ENCODE measurements at regions not wholly inside any gene's neighbourhood (a gene's known extent, or its start where the extent isn't known, plus 50 kb on each side); places are given as distances from the start of the nearest gene placed in this dataset.

DNA sequence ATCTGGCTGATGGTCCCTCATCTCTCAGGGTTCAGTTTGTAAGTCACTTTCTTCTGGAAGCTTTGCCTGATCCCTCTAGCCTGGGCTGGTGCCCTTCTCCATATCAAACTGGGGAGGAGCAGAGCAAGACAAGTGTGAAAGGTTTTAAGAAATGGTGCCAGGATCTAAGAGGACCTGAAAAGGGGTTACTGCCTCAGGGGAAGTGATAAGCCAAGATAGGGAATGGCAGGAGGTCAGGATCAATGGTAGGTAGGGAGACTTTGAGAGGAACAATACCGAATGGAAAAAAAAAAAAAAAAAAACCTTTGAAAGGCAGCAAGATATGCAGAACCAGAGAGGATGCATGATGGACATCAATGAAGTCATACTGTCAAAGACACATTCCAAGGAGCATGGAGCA, 67.5 kb upstream of the TLR4 start:
- no peaks in the 10 kb centered on the region for H3K4me1 ChIP-seq
- no peak for TF ChIP-seq CTCF (IDR thresholded peaks at IDR 0.05)
- no peak for TF ChIP-seq POLR2A (IDR thresholded peaks at IDR 0.05)
- intact Hi-C loops (cut with DNase I), result no loop called here
- peaks cover 0 to 10% (median 0%) of the 10 kb centered on the region in 4 donors for H3K27me3 ChIP-seq
- H3K36me3 ChIP-seq, result no peaks in the 10 kb centered on the region
- H3K9me3 ChIP-seq, result no peaks in the 10 kb centered on the region
- 45 to 47% methylated on average over 1 of the region's 1 CpG for WGBS, 2 donors
- H3K4me3 ChIP-seq, result no peak overlapping the region
- no peak overlapping the region for H3K27ac ChIP-seq
- DNase-seq, result no peak

DNA sequence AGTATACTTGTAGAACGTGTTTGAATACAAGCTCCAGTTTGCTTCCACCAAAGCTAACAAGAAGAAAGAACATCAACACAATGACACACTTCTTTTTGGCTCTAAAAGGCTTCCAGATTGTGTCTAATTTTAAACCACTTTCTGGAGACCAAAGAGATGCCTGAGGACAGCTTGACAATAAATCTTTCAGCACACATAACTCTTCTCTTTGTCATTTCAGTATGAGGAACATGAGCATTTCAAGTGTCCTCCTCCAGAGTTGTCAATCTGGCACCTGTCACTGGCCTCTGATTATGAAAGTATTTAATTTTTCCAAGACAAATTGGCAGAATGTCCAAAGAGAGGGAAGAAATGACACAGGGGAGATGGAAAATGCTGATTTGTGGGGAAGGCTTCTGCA, 79.0 kb upstream of the TLR4 start:
- H3K27me3 ChIP-seq, result no peaks in the 10 kb centered on the region
- TF ChIP-seq POLR2A (IDR thresholded peaks at IDR 0.05) (no peak), CTCF (IDR thresholded peaks at IDR 0.05) (no peak)
- 80 to 84% methylated on average over 1 of the region's 1 CpG for WGBS, 2 donors
- DNase-seq, result no peak
- no peak overlapping the region for H3K4me3 ChIP-seq
- no peaks in the 10 kb centered on the region for H3K4me1 ChIP-seq
- no peak overlapping the region for H3K27ac ChIP-seq
- peaks cover 0 to 14% (median 9%) of the 10 kb centered on the region in 3 donors for H3K9me3 ChIP-seq
- intact Hi-C loops (cut with DNase I), result no loop called here
- no peaks in the 10 kb centered on the region for H3K36me3 ChIP-seq

DNA sequence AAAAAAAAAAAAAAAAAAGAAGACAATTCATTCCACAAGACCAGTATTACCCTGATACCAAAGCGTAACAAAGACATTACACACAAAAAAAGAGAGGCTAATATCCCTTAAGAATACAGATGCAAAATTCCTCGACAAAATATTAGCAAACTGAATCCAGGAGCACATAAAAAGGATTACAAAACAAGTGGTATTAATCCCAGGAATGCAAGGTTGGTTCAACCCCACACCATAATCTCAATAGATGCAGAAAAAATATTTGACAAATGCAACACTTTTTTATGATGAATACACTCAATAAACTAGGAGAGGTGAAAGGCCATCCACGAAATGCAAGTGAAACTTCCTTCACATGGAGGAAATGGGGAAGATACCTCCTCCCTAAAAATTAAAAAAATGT, 80.1 kb upstream of the TLR4 start:
- WGBS, 2 donors, result 44 to 52% methylated on average over 3 of the region's 3 CpGs

GRCh38 chr9:117622347-117622746, 81.9 kb upstream of the TLR4 start:
- H3K27ac ChIP-seq, result no peak overlapping the region
- H3K27me3 ChIP-seq, result no peaks in the 10 kb centered on the region
- H3K4me1 ChIP-seq, result no peaks in the 10 kb centered on the region
- intact Hi-C loops (cut with DNase I), result no loop called here
- no peak overlapping the region for H3K4me3 ChIP-seq
- no peaks in the 10 kb centered on the region for H3K36me3 ChIP-seq
- DNase-seq, result no peak
- TF ChIP-seq CTCF (IDR thresholded peaks at IDR 0.05), result no peak
- 74 to 78% methylated on average over 3 of the region's 3 CpGs for WGBS, 2 donors
- H3K9me3 ChIP-seq, result peaks cover 0 to 14% (median 9%) of the 10 kb centered on the region in 3 donors

More for the DNA sequence above, 80.1 kb upstream of the TLR4 start:
- Histone ChIP-seq H3K27ac (no peak overlapping the region), H3K4me1 (no peaks in the 10 kb centered on the region), H3K9me3 (peaks cover 0 to 14% (median 9%) of the 10 kb centered on the region in 3 donors), H3K36me3 (no peaks in the 10 kb centered on the region), H3K27me3 (no peaks in the 10 kb centered on the region), H3K4me3 (no peak overlapping the region)
- no peak for DNase-seq
- TF ChIP-seq POLR2A (IDR thresholded peaks at IDR 0.05), result no peak
- TF ChIP-seq CTCF (IDR thresholded peaks at IDR 0.05), result no peak
- intact Hi-C loops (cut with DNase I), result no loop called here

- DNase-seq, result no peak
These were observed 87.8 kb upstream of the TLR4 start for GRCh38 chr9:117616431-117616831.

More at GRCh38 chr9:117616431-117616831, 87.8 kb upstream of the TLR4 start:
- Histone ChIP-seq H3K36me3 (no peaks in the 10 kb centered on the region), H3K4me1 (no peaks in the 10 kb centered on the region), H3K9me3 (no peaks in the 10 kb centered on the region), H3K4me3 (no peak overlapping the region), H3K27me3 (no peaks in the 10 kb centered on the region), H3K27ac (no peak overlapping the region)
- WGBS, 2 donors, result 30 to 34% methylated on average over 3 of the region's 3 CpGs
- TF ChIP-seq CTCF (IDR thresholded peaks at IDR 0.05), result no peak
- no peak for TF ChIP-seq POLR2A (IDR thresholded peaks at IDR 0.05)
- intact Hi-C loops (cut with DNase I), result no loop called here
